ENCODE measurements at regions not wholly inside any gene's neighbourhood (a gene's known extent, or its start where the extent isn't known, plus 50 kb on each side); places are given as distances from the start of the nearest gene placed in this dataset.

GRCh38 chr5:115064380-115064779 is 105.3 kb downstream of the TRIM36 start:
- TF ChIP-seq CTCF (IDR thresholded peaks at IDR 0.05; ENCODE audit: insufficient read depth, low read depth, low read length): no peak
- no peak for TF ChIP-seq EZH2 (IDR thresholded peaks at IDR 0.05; ENCODE audit: insufficient read depth, low read length)

All from astrocyte (in vitro differentiated cells and primary cell).